ENCODE measurements at regions not wholly inside any gene's neighbourhood (a gene's known extent, or its start where the extent isn't known, plus 50 kb on each side); places are given as distances from the start of the nearest gene placed in this dataset.

- TF ChIP-seq CTCF (IDR thresholded peaks at IDR 0.05) (no peak), POLR2AphosphoS5 (IDR thresholded peaks at IDR 0.05) (no peak), EP300 (IDR thresholded peaks at IDR 0.05) (no peak)
Observed at GRCh38 chr10:71021402-71021801, 133.0 kb upstream of the PCBD1 start.

Measured in upper lobe of left lung (tissue), 4 donors.